ENCODE measurements at regions not wholly inside any gene's neighbourhood (a gene's known extent, or its start where the extent isn't known, plus 50 kb on each side); places are given as distances from the start of the nearest gene placed in this dataset.
"Not testable (repeated sequence)": the region's sequence is repeated elsewhere in the genome, so short reads cannot be mapped to it uniquely, and the experiment has no call there.

DNA sequence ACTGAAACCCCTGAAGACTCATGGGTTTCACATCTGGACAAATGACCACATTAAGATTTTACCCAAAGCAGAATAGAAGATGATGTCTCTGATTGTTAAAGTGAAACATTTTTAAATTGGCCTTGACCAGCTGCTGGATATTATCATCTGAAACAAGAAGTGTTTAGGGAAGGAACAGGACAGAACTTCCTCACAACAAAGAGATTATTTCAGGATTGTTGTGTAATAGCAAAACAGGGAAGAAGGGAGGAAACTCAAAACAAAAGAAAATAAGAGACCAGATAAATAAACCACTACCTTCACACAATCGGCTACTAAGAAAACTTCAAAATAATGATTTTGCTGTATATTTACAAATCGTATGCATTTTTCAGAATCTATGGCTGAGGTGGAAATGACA is 319.2 kb upstream of the API5 start:
- DNase-seq (ENCODE audit: low spot score): no peak

DNA sequence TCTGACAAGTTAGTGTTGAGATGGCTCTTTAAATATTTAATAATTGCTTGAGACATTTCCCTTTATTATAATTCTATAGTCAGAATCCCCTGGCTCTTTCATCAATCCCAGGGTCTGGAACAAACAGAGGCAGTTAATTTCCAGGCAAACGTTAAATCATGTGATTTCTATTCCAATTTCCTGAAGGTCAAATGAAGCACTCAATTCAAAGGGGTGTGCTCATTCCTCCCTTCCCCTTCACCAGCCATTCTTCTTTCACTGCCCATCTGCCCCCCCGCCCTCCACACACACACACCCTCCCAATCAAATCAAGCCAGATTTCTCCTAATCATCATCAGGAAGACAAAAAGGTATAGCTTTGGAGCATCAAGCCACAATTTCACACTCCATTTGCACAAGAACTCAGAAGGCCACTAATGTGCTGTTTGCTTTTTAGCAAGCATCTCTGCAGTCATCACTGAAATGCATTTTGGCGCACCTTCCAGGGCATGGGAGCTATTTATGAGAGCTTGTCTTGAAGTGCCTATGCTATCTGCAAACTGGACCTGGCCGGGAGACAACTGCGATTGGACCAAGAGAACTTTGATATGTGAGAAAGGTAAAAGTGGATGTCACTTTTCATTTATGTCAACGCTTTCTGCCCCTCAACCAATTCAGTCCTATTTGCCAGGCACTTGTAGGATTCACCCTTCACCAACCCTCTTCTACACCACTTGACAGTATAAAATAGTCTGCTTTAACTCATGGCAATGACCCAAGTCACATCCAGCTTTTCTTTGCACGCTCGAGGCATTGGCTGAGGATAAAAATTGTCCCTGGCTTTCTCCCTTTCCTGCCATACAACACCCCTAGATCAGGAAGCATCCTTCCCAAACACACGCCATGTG is 315.1 kb upstream of the API5 start:
- no peak for DNase-seq (ENCODE audit: low spot score)

GRCh38 chr11:43004879-43005278 is 306.9 kb upstream of the API5 start:
- not testable (repeated sequence) for DNase-seq (ENCODE audit: low spot score)

- peak; percentile 42 for DNase-seq (ENCODE audit: low spot score)
These were observed 301.8 kb upstream of the API5 start for GRCh38 chr11:43010042-43010441.

GRCh38 chr11:43012606-43013005 is 299.2 kb upstream of the API5 start:
- peak; percentile 33 for DNase-seq (ENCODE audit: low spot score)

- DNase-seq (ENCODE audit: low spot score): peak; percentile 37
These were observed 290.3 kb upstream of the API5 start for GRCh38 chr11:43021466-43021865.

- DNase-seq (ENCODE audit: low spot score): no peak
These were observed 277.5 kb upstream of the API5 start for GRCh38 chr11:43034341-43034740.

DNA sequence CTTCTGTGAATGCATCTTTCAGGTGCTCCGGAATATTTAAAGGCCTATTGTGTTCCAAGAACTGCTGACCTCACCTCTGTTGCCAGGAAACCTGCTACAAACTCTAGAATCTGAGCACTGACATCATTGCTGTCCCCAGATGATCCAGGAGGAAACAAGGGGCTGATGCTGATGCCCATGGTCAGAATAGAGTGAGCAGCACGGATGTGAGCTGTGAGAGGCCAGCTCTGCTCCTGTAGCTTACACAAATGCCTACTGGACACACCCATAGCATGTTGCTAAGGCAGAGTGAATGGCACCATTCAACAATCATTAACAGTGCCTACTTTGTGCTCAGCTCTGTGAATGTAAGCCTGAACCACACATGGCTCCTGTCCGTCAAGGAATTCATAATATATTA is 276.7 kb upstream of the API5 start:
- no peak for DNase-seq (ENCODE audit: low spot score)

DNA sequence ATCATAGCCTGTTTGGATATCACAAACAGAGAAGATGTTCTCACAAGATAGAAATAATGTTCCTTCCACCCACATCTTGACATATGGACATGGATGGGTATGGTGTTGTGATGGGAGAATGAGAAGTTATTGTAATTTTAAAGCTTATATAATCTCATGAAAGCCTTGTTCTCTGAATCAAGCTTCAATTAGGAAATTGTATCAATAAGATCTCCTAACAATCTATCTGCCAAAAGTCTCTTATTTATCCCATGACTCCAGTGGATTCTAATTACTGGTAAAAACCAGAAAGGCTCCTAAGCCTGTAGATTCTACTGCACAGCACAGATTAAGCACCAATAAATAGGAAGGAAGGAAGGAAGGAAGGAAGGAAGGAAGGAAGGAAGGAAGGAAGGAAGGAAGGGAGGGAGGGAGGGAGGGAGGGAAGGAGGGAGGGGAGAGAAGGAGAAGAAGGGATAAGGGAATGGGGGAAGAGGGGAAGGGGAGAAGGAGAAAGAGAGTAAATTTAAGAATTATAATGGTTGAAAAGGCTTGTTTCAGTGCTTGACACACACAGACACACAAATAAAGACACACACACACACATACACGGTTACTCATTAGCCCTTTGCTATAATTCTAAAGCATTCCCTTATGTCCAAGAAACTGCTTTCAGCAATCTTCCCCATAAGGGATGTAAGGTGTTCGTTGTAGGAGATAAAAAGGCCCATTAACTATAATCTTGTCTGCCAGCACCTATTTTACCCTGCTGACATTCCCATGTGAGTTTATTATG is 258.0 kb upstream of the API5 start:
- DNase-seq (ENCODE audit: low spot score): no peak

DNA sequence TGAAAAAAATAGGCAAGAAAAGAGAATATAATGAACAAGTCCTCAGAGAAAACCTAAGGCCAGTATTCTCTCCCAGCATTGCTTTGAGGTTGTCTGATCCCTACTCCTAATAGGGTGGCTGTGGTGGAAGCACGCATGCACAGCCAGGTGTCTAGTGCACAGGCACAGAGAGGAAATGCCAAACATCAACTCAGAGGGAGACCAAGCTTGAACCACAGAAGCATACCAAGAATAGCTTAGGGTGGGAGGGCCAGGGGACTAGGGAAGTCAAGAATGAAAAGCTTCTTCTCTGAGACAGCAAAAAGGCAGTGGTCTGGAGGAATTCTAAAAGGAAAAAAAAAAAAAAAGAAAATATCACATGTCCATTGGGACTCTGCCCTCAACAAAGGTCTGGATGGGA is 244.1 kb upstream of the API5 start:
- DNase-seq (ENCODE audit: low spot score): no peak

- no peak for DNase-seq (ENCODE audit: low spot score)
These were observed 240.5 kb upstream of the API5 start for GRCh38 chr11:43071338-43071737.

DNA sequence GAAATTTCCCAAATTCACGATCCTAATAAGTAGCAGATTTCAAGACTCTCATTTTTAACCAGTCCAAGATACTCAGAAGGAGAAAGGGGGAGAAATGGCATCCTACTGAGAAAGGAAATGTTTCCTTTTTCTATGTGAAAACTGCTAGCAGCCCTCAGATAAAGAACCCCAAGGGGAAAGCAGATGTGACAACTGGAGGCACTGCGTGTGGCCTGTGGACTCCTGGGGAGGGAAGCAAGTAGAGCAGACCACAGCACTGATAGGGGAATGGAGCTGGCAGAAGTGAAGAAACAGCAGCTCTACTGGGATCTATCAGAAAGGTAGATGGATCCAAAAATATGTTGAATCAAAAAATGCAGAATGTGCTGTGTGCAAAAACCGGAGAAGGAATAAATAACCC is 239.7 kb upstream of the API5 start:
- DNase-seq (ENCODE audit: low spot score): no peak

GRCh38 chr11:43072911-43073310 is 238.9 kb upstream of the API5 start:
- DNase-seq (ENCODE audit: low spot score): no peak

GRCh38 chr11:43074810-43075209 is 237.0 kb upstream of the API5 start:
- no peak for DNase-seq (ENCODE audit: low spot score)

GRCh38 chr11:43101113-43101512 is 210.7 kb upstream of the API5 start:
- DNase-seq (ENCODE audit: low spot score): no peak

DNA sequence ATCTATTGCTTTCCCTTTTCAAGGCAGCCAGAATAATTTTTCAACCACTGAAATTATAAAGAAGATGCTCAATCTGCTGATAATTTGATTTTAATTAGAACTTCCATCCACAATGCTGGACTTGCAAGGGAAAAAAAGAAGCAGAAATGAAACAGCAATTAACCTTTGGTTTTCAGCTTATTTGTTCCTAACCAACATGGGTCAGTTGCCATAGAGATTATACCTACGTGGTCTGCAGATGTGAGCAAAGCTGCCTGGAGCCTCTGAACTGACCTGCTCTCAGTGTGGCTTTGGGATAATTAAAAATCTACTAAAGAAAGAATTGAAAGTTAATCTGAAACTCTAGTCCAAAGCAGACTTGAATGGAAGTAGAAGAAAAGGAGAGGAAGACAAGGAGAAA is 195.7 kb upstream of the API5 start:
- no peak for DNase-seq (ENCODE audit: low spot score)

DNA sequence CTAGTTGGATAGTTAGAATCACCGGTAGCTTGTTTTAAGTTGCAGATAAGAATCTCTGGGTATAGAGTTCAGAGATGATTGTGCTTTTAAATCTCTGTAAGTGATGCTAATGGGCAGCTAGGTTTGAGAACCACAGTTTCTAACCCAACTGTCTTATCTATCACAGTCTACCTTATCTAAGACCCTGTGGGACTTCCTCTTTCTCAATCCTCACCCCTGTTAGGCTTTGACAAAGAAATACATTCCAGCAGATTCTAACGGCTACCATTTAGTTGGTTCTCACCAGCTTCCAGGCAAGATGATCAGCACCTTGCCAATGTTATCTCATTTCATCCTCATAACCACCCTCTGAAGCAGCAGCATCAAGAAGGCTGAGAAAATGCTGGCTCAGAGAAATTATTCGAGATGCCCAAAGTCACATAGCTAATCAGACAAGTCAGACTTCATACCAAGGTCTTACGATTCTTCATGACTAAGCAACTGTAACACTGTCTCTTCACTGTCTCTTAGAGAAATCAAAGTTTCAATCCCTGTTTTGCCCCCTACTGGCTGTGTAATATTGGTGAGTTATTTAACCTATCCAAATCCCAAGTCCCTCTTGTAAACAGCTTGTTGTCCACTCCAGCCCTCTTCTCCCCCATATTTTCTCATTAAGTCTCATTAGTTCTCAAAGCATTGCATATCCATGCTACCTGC is 192.4 kb upstream of the API5 start:
- no peak for DNase-seq (ENCODE audit: low spot score)

GRCh38 chr11:43122546-43122945 is 189.2 kb upstream of the API5 start:
- DNase-seq (ENCODE audit: low spot score): no peak

DNA sequence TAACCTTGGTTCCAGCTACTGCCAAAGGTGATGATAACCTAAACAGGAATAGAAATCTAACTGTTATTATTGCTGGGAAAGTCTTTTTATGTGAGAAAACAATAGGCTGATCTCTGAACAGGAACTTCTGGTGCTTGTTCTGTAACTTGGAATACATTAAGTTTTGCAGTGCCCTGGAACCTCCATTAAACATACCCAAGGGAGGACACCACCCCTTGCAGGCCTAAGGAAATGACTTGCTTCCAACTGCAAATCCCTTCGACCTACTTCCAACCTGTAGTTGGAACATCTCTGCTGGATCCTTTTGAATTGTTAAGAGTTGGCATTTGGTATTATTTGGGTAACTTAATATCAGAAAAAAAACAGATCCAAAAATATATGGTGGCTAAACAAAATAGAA is 188.4 kb upstream of the API5 start:
- DNase-seq (ENCODE audit: low spot score): no peak

- DNase-seq (ENCODE audit: low spot score): no peak
These were observed 187.4 kb upstream of the API5 start for GRCh38 chr11:43124272-43124935.

DNA sequence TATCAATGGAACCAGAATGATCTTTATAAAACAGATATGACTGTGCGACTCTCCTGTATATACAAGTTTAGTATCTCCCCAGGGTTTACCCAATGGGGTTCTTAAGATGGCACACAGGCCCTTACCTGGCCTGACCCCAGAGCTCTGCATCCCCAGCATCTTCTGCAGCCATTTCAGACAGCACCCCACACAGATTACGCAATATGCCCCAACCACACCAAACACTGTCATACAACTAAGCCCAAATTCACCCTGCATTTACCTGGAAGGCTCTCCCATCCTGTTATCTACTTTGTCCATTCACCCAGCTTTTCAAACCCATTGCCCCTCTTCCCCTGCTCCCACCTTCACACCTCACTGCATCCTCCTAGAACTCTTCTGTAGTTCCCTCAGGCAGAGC is 182.5 kb upstream of the API5 start:
- DNase-seq (ENCODE audit: low spot score): no peak

GRCh38 chr11:43130616-43131015 is 181.2 kb upstream of the API5 start:
- peak; percentile 33 for DNase-seq (ENCODE audit: low spot score)
